ENCODE measurements at regions not wholly inside any gene's neighbourhood (a gene's known extent, or its start where the extent isn't known, plus 50 kb on each side); places are given as distances from the start of the nearest gene placed in this dataset.
"Not testable (repeated sequence)": the region's sequence is repeated elsewhere in the genome, so short reads cannot be mapped to it uniquely, and the experiment has no call there.

GRCh38 chr4:33831442-33832066 lies 2412.8 kb downstream of the ARAP2 start:
- intact Hi-C loops (cut with micrococcal nuclease) = no loop called here
- CTCF ChIA-PET = no interaction called here
- no peak overlapping the region for H2AFZ ChIP-seq (ENCODE audit: low read depth, low read length, poor library complexity, severe bottlenecking)

GRCh38 chr4:33835764-33836163 lies 2408.6 kb downstream of the ARAP2 start:
- Histone ChIP-seq H2AFZ (ENCODE audit: low read depth, low read length, poor library complexity, severe bottlenecking) (peak overlapping the region; percentile 35), H3K4me1 (ENCODE audit: control insufficient read depth in 1 of 2, insufficient read depth in 2 of 2, low read length in 2 of 2) (peaks cover 0 to 10% of the 10 kb centered on the region in 2 experiments; a peak in 2 of 4 replicates)
- POLR2A ChIA-PET; BruUV-seq (replicated peaks); H3K27ac ChIP-seq (ENCODE audit: low read depth, low read length); intact Hi-C loops (cut with micrococcal nuclease); H3K9me2 ChIP-seq (ENCODE audit: insufficient read depth); H3K36me3 ChIP-seq (ENCODE audit: control insufficient read depth in 1 of 2, insufficient read depth in 2 of 2, low read length in 2 of 2); H3K9ac ChIP-seq (ENCODE audit: low read length); H3K4me2 ChIP-seq (ENCODE audit: low read length); H4K20me1 ChIP-seq (ENCODE audit: insufficient read depth); H3K4me3 ChIP-seq (replicated peaks in 1 of 2; ENCODE audit: low read depth in 1 of 2, low read length in 2 of 2); RAD21 ChIA-PET (ENCODE audit: low non-redundant PET in 1 of 2, low total read pairs in 2 of 2, uncharacterized antibody in 2 of 2, unreplicated experiment in 2 of 2); H3K9me3 ChIP-seq (ENCODE audit: control insufficient read depth in 1 of 2, insufficient read depth in 1 of 2, low read depth in 1 of 2, low read length in 2 of 2); CTCF ChIA-PET; ATAC-seq; H3K27me3 ChIP-seq (ENCODE audit: insufficient read depth, low read length); H3K79me2 ChIP-seq (ENCODE audit: insufficient read depth, low read length); DNase-seq (ENCODE audit: low read depth, low spot score): not testable (repeated sequence)

More at GRCh38 chr4:33831442-33832066, 2412.8 kb downstream of the ARAP2 start:
- Histone ChIP-seq H3K9me2 (ENCODE audit: insufficient read depth) (no peaks in the 10 kb centered on the region), H4K20me1 (ENCODE audit: insufficient read depth) (no peaks in the 10 kb centered on the region), H3K27ac (ENCODE audit: low read depth, low read length) (no peak overlapping the region), H3K4me2 (ENCODE audit: low read length) (no peak overlapping the region), H3K9ac (ENCODE audit: low read length) (no peak overlapping the region), H3K27me3 (ENCODE audit: insufficient read depth, low read length) (no peaks in the 10 kb centered on the region), H3K4me3 (replicated peaks in 1 of 2; ENCODE audit: low read depth in 1 of 2, low read length in 2 of 2) (no peak overlapping the region), H3K9me3 (ENCODE audit: control insufficient read depth in 1 of 2, insufficient read depth in 1 of 2, low read depth in 1 of 2, low read length in 2 of 2) (no peaks in the 10 kb centered on the region), H3K4me1 (ENCODE audit: control insufficient read depth in 1 of 2, insufficient read depth in 2 of 2, low read length in 2 of 2) (peaks cover 0 to 3% of the 10 kb centered on the region in 2 experiments; a peak in 1 of 4 replicates), H3K79me2 (ENCODE audit: insufficient read depth, low read length) (no peaks in the 10 kb centered on the region), H3K36me3 (ENCODE audit: control insufficient read depth in 1 of 2, insufficient read depth in 2 of 2, low read length in 2 of 2) (no peaks in the 10 kb centered on the region)
- ChIA-PET POLR2A (no interaction called here), RAD21 (ENCODE audit: low non-redundant PET in 1 of 2, low total read pairs in 2 of 2, uncharacterized antibody in 2 of 2, unreplicated experiment in 2 of 2) (no interaction called here)
- DNase-seq (ENCODE audit: low read depth, low spot score) (no peak), ATAC-seq (no peak)
- no TSS peak for BruUV-seq (replicated peaks)
- no peak for TF ChIP-seq CEBPB (IDR thresholded peaks at IDR 0.05; ENCODE audit: low read depth)
- no peak for TF ChIP-seq FOSL1 (IDR thresholded peaks at IDR 0.05; ENCODE audit: low read depth)
- TF ChIP-seq SP1 (IDR thresholded peaks at IDR 0.05; ENCODE audit: low read depth) = no peak
- TF ChIP-seq RAD21 (IDR thresholded peaks at IDR 0.05; ENCODE audit: low read depth) = no peak
- TF ChIP-seq SIN3A (IDR thresholded peaks at IDR 0.05; ENCODE audit: low read depth) = no peak
- TF ChIP-seq TCF7L2 (IDR thresholded peaks at IDR 0.05; ENCODE audit: borderline replicate concordance, extremely low read depth, insufficient read depth, insufficient read length) = no peak
- TF ChIP-seq CBX3 (IDR thresholded peaks at IDR 0.05; ENCODE audit: low read depth) = no peak

All from HCT116 (cell line).